CD4-positive, alpha-beta memory T cell (primary cell): ENCODE measurements at regions not wholly inside any gene's neighbourhood (a gene's known extent, or its start where the extent isn't known, plus 50 kb on each side); places are given as distances from the start of the nearest gene placed in this dataset.
"Not testable (repeated sequence)": the region's sequence is repeated elsewhere in the genome, so short reads cannot be mapped to it uniquely, and the experiment has no call there.

Source experiments
- CTCF ChIA-PET: fragments of 350-600 bp; sonication (Branson Sonifier 250); formaldehyde crosslinking; loops from one replicate; lab custom pipeline; 2021; ENCODE audit warnings: inconsistent platforms; ENCODE audit not compliant: partially characterized antibody; lab: Charles Lee
- POLR2A ChIA-PET: fragments of 350-600 bp; sonication (Branson Sonifier 250); formaldehyde crosslinking; loops from one replicate; lab custom pipeline; 2021; ENCODE audit not compliant: partially characterized antibody; lab: Charles Lee
- DNase-seq, 5 donors: peaks; one replicate each; pipeline versions ENCODE4 v3.0.0 to v3.0.0-alpha.2; 2020 to 2022; ENCODE audit warnings: mixed read lengths in 1 of 5
- H3K27ac ChIP-seq: one replicate; pipeline ENCODE4 v1.7.0; 2013; ENCODE audit warnings: low read depth, low read length
- H3K27me3 ChIP-seq: 2 replicates; pipeline ENCODE4 v1.7.0; 2013; ENCODE audit warnings: mild to moderate bottlenecking, low read length, moderate library complexity; ENCODE audit not compliant: insufficient read depth
- H3K36me3 ChIP-seq: 2 replicates; pipeline ENCODE4 v1.7.0; 2013; ENCODE audit warnings: mild to moderate bottlenecking, low read length, moderate library complexity; ENCODE audit not compliant: insufficient read depth
- H3K4me1 ChIP-seq: 2 replicates; pipeline ENCODE4 v1.7.0; 2013; ENCODE audit warnings: mild to moderate bottlenecking, low read length, moderate library complexity; ENCODE audit not compliant: insufficient read depth
- H3K4me3 ChIP-seq, 2 donors: one replicate each; pipeline ENCODE4 v1.7.0; 2013; ENCODE audit warnings: low read length in 2 of 2, mild to moderate bottlenecking in 1 of 2
- H3K9me3 ChIP-seq, 2 donors: one replicate each; pipeline ENCODE4 v1.7.0; 2013; ENCODE audit warnings: low read length in 2 of 2, control low read depth in 1 of 2; ENCODE audit not compliant: control insufficient read depth in 1 of 2
- H3K27ac Mint-ChIP-seq, 7 donors: one replicate each; pipeline ENCODE4 v1.8.0; 2020 to 2021; ENCODE audit warnings: mixed read lengths in 7 of 7, mild to moderate bottlenecking in 6 of 7, inconsistent platforms in 3 of 7, moderate library complexity in 3 of 7
- H3K27me3 Mint-ChIP-seq, 2 donors: one replicate each; pipeline ENCODE4 v1.8.0; 2020 to 2021; ENCODE audit warnings: mixed read lengths in 2 of 2
- H3K36me3 Mint-ChIP-seq, 2 donors: one replicate each; pipeline ENCODE4 v1.8.0; 2020 to 2021; ENCODE audit warnings: mixed read lengths in 2 of 2, inconsistent platforms in 1 of 2, mild to moderate bottlenecking in 1 of 2
- H3K4me1 Mint-ChIP-seq, 4 donors: one replicate each; pipeline ENCODE4 v1.8.0; 2020 to 2021; ENCODE audit warnings: mixed read lengths in 4 of 4, mild to moderate bottlenecking in 1 of 4
- H3K4me3 Mint-ChIP-seq, 8 donors: one replicate each; pipeline ENCODE4 v1.8.0; 2020 to 2021; ENCODE audit warnings: mixed read lengths in 8 of 8, mild to moderate bottlenecking in 7 of 8, moderate library complexity in 6 of 8, inconsistent platforms in 3 of 8
- H3K9me3 Mint-ChIP-seq, 8 donors: one replicate each; pipeline ENCODE4 v1.8.0; 2020 to 2021; ENCODE audit warnings: mixed read lengths in 8 of 8, mild to moderate bottlenecking in 5 of 8, inconsistent platforms in 3 of 8, moderate library complexity in 1 of 8
- intact Hi-C: fragments of 100-400 bp; cut with micrococcal nuclease; formaldehyde crosslinking; loops from one replicate; pipeline ENCODE4 v1.15.1; 2023

DNA sequence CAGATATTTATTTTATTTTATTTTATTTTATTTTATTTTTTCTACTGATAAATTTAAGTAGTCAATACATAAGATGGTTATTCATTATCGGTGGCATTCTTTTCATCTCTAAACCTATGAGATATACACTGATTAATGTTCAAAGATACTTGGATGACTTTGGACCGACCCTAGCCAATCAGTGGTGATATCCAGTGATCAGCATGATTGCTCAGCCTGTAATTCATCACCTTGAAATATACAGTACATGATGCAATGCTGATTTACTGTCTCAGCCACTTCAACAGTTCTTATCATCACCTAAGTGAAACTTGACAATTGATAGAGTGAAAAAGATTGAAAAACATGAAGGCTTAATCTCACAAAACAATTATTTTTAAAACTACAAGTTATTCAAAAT is 1651.0 kb downstream of the REEP3 start:
- Mint-ChIP-seq H3K27me3 (no peaks in the 10 kb centered on the region), H3K9me3 (peaks cover 0 to 17% (median 7%) of the 10 kb centered on the region in 8 donors), H3K4me1 (no peaks in the 10 kb centered on the region), H3K36me3 (peaks cover 0 to 2% of the 10 kb centered on the region in 2 donors), H3K27ac (no peak overlapping the region), H3K4me3 (no peak overlapping the region)
- Histone ChIP-seq H3K36me3 (no peaks in the 10 kb centered on the region), H3K27ac (no peak overlapping the region), H3K4me3 (no peak overlapping the region), H3K27me3 (no peaks in the 10 kb centered on the region), H3K4me1 (no peaks in the 10 kb centered on the region), H3K9me3 (peaks cover 0 to 5% of the 10 kb centered on the region in 2 donors)
- intact Hi-C loops: no loop called here
- ChIA-PET POLR2A (no interaction called here), CTCF (no interaction called here)
- DNase-seq: no peak

DNA sequence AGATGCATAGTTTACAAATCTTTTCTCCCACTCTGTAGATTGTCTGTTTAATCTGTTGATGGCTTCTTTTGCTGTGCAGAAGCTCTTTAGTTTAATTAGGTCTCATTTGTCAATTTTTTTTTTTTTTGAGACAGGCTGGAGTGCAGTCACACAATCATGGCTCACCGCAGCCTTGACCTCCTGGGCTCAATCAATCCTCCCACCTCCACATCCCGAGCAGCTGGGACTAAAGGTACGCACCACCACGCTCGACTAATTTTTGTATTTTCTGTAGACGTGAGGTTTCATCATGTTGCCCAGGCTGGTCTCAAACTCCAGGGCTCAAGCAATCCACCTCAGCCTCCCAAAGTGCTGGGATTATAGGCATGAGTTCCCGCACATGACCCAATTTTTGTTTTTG is 1655.8 kb downstream of the REEP3 start:
- no peak overlapping the region for H3K4me3 Mint-ChIP-seq
- peaks cover 3 to 29% (median 12%) of the 10 kb centered on the region in 8 donors for H3K9me3 Mint-ChIP-seq
- H3K27me3 Mint-ChIP-seq: no peaks in the 10 kb centered on the region
- H3K9me3 ChIP-seq: no peaks in the 10 kb centered on the region
- no peaks in the 10 kb centered on the region for H3K4me1 ChIP-seq
- H3K27ac ChIP-seq: no peak overlapping the region
- intact Hi-C loops: no loop called here
- no peak for DNase-seq
- no peaks in the 10 kb centered on the region for H3K36me3 ChIP-seq
- H3K4me1 Mint-ChIP-seq: no peaks in the 10 kb centered on the region
- no peak overlapping the region for H3K4me3 ChIP-seq
- no peaks in the 10 kb centered on the region for H3K36me3 Mint-ChIP-seq
- CTCF ChIA-PET: no interaction called here
- H3K27me3 ChIP-seq: no peaks in the 10 kb centered on the region
- POLR2A ChIA-PET: no interaction called here
- no peak overlapping the region for H3K27ac Mint-ChIP-seq

DNA sequence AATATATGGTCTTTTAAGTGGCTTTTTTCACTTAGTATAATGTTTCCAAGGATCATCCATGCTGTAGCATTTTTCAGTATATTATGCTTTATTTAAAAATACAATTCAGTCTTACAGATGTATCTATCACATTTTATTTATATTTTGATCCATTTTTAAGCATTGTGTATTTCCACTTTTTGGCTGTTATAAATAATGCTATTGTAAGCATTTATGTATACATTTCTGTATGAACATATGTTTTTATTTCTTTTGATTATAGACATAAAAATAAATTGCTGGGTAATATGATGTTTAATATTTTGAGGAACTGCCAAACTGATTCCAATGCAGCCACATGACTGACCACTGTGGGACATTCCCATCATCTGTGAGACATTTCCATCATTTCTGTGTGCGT is 1662.0 kb downstream of the REEP3 start:
- intact Hi-C loops: no loop called here
- ChIA-PET CTCF (no interaction called here), POLR2A (no interaction called here)
- H3K4me3 Mint-ChIP-seq: no peak overlapping the region
- Histone ChIP-seq H3K36me3 (no peaks in the 10 kb centered on the region), H3K27ac (no peak overlapping the region), H3K4me3 (no peak overlapping the region), H3K27me3 (no peaks in the 10 kb centered on the region), H3K9me3 (no peaks in the 10 kb centered on the region), H3K4me1 (no peaks in the 10 kb centered on the region)
- peaks cover 3 to 32% (median 12%) of the 10 kb centered on the region in 8 donors for H3K9me3 Mint-ChIP-seq
- no peaks in the 10 kb centered on the region for H3K36me3 Mint-ChIP-seq
- no peak overlapping the region for H3K27ac Mint-ChIP-seq
- no peaks in the 10 kb centered on the region for H3K4me1 Mint-ChIP-seq
- H3K27me3 Mint-ChIP-seq: no peaks in the 10 kb centered on the region
- no peak for DNase-seq

DNA sequence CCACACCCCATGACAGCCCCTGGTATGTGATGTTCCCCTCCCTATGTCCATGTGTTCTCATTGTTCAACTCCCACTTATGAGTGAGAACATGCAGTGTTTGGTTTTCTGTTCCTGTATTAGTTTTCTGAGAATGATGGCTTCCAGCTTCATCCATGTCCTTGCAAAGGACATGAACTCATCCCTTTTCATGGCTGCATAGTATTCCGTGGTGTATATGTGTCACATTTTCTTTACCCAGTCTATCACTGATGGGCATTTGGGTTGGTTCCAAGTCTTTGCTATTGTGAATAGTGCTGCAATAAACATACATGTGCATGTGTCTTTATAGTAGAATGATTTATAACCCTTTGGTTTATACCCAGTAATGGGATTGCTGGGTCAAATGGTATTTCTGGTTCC is 1665.5 kb downstream of the REEP3 start:
- H3K27ac Mint-ChIP-seq, H3K27me3 ChIP-seq, H3K27me3 Mint-ChIP-seq, H3K27ac ChIP-seq, intact Hi-C loops, POLR2A ChIA-PET, CTCF ChIA-PET, H3K9me3 ChIP-seq, H3K36me3 ChIP-seq, H3K4me1 Mint-ChIP-seq, H3K4me3 ChIP-seq, H3K36me3 Mint-ChIP-seq, DNase-seq, H3K4me1 ChIP-seq, H3K4me3 Mint-ChIP-seq: not testable (repeated sequence)
- H3K9me3 Mint-ChIP-seq: peaks cover 0 to 16% (median 4%) of the 10 kb centered on the region in 8 donors

DNA sequence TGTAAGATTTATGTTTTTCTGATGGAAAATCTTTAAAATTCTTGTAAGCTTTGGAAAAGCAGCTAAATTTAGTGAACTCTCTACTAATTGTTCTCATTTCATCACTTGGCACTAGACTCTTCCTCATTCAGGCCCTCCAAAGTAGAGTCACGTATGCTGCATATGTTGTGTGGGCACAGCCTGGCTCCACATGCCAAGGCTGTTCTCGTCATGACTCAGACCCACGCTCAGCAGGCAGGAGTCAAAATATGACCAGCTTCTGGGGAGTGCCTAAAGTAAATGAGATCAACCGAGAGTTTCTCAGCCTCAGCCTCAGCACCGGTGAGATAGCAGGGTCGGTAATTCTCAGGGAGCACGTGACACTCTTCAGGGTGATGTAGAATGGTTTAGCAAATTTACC is 1672.9 kb downstream of the REEP3 start:
- no peak overlapping the region for H3K4me3 Mint-ChIP-seq
- Histone ChIP-seq H3K4me3 (no peak overlapping the region), H3K27ac (no peak overlapping the region), H3K27me3 (no peaks in the 10 kb centered on the region), H3K9me3 (no peaks in the 10 kb centered on the region), H3K4me1 (no peaks in the 10 kb centered on the region), H3K36me3 (no peaks in the 10 kb centered on the region)
- H3K27ac Mint-ChIP-seq: no peak overlapping the region
- H3K27me3 Mint-ChIP-seq: no peaks in the 10 kb centered on the region
- intact Hi-C loops: no loop called here
- POLR2A ChIA-PET: no interaction called here
- CTCF ChIA-PET: no interaction called here
- H3K4me1 Mint-ChIP-seq: no peaks in the 10 kb centered on the region
- no peaks in the 10 kb centered on the region for H3K36me3 Mint-ChIP-seq
- H3K9me3 Mint-ChIP-seq: peaks cover 0 to 5% (median under 1%) of the 10 kb centered on the region in 8 donors
- no peak for DNase-seq

DNA sequence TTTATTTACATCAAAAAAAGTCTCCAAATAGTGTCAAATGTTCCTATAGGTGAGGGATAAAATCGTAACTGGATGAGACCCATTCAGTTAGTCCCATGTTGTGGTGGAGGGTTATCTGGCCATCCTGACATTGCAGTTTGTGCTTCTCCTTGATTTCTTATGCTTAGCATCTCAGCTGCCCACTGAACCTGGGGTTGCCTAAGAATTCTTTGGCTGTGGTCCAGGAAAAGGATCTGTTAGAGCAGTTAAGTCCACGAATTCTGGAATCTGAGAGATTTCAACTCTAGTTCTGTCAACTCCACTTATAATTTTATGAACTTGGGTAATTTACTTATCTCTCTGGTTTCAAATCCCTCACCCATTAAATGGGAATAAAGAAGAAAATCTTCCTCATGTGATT is 1673.4 kb downstream of the REEP3 start:
- Histone ChIP-seq H3K27me3 (no peaks in the 10 kb centered on the region), H3K4me1 (no peaks in the 10 kb centered on the region), H3K9me3 (no peaks in the 10 kb centered on the region), H3K4me3 (no peak overlapping the region), H3K36me3 (no peaks in the 10 kb centered on the region), H3K27ac (no peak overlapping the region)
- POLR2A ChIA-PET: no interaction called here
- Mint-ChIP-seq H3K27ac (no peak overlapping the region), H3K36me3 (no peaks in the 10 kb centered on the region), H3K4me3 (no peak overlapping the region), H3K4me1 (no peaks in the 10 kb centered on the region), H3K9me3 (peaks cover 0 to 5% (median under 1%) of the 10 kb centered on the region in 8 donors), H3K27me3 (no peaks in the 10 kb centered on the region)
- no peak for DNase-seq
- CTCF ChIA-PET: no interaction called here
- intact Hi-C loops: no loop called here

DNA sequence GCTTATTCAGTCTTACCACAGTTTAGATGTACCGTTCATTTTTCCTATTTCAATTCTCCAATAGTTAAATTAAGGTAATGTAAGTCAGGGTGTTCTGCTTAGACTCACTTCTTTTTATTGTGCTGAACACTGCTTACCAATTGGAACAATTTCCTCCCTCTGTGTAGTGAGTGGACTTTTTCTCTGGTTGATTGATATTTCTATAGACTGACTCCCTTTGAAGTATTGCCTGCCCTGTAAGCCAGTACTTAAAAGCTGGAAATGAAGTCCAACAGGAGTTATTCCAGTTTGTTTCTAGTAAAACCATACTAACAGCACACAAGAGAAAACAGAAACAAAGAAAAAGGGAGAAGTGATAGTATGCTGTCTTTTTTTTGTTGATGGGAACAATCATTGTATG is 1674.9 kb downstream of the REEP3 start:
- H3K27ac ChIP-seq: no peak overlapping the region
- no peaks in the 10 kb centered on the region for H3K4me1 ChIP-seq
- no peak overlapping the region for H3K4me3 ChIP-seq
- ChIA-PET CTCF (no interaction called here), POLR2A (no interaction called here)
- no peaks in the 10 kb centered on the region for H3K27me3 ChIP-seq
- Mint-ChIP-seq H3K27me3 (no peaks in the 10 kb centered on the region), H3K36me3 (no peaks in the 10 kb centered on the region), H3K27ac (no peak overlapping the region), H3K9me3 (peaks cover 0 to 7% (median 0%) of the 10 kb centered on the region in 8 donors), H3K4me3 (no peak overlapping the region), H3K4me1 (no peaks in the 10 kb centered on the region)
- no peak for DNase-seq
- intact Hi-C loops: no loop called here
- no peaks in the 10 kb centered on the region for H3K9me3 ChIP-seq
- H3K36me3 ChIP-seq: no peaks in the 10 kb centered on the region

DNA sequence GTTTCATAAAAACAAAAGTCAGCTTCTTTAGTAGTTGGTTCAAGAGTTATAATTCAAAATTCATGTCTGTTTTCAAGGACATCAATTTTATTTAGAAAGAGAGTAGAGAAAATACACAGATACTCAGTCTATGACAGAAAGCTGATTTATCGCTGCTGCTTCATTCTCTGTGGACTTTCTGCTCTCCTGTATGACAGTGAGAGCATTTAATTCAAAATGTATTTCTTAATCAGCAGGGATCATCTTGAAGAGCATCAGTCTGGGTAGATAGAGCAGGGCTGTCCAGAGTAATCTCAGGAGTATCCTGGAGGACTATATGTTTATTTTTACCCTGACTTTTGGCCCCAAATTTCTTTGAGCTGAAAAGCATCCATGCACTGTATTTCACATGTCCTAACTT is 1676.7 kb downstream of the REEP3 start:
- no peak overlapping the region for H3K4me3 Mint-ChIP-seq
- H3K9me3 Mint-ChIP-seq: peaks cover 0 to 7% (median under 1%) of the 10 kb centered on the region in 8 donors
- H3K27ac Mint-ChIP-seq: no peak overlapping the region
- Histone ChIP-seq H3K4me3 (no peak overlapping the region), H3K27me3 (no peaks in the 10 kb centered on the region), H3K27ac (no peak overlapping the region), H3K36me3 (no peaks in the 10 kb centered on the region), H3K9me3 (no peaks in the 10 kb centered on the region), H3K4me1 (no peaks in the 10 kb centered on the region)
- ChIA-PET CTCF (no interaction called here), POLR2A (no interaction called here)
- H3K36me3 Mint-ChIP-seq: no peaks in the 10 kb centered on the region
- intact Hi-C loops: no loop called here
- H3K4me1 Mint-ChIP-seq: no peaks in the 10 kb centered on the region
- no peak for DNase-seq
- no peaks in the 10 kb centered on the region for H3K27me3 Mint-ChIP-seq
